ENCODE measurements at regions not wholly inside any gene's neighbourhood (a gene's known extent, or its start where the extent isn't known, plus 50 kb on each side); places are given as distances from the start of the nearest gene placed in this dataset.

DNA sequence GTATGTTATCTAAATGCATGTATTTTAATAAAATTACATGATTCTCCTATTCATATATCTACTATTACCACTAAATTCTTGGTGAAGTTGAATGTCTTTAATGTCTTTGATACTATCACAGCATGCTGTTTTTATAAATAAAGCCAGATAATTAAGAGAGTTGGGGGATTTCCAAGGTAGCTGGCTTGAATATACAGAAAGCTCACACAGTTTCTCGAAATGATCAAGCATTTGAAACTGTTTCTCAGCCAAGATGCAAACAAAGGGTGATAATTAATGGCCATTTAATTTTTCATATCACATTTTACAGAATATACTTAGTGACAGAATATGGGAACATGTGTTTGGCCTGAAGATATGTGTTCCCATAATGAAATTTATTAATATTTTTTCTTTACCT lies 145.6 kb upstream of the CDH12 start:
- intact Hi-C loops (cut with DNase I), result no loop called here
- DNase-seq (no peak), ATAC-seq (no peak)
- Histone ChIP-seq H3K9me3 (no peaks in the 10 kb centered on the region), H3K4me1 (no peaks in the 10 kb centered on the region), H3K27ac (no peak overlapping the region), H3K36me3 (no peaks in the 10 kb centered on the region), H3K27me3 (no peaks in the 10 kb centered on the region), H3K4me3 (no peak overlapping the region)
- TF ChIP-seq, protein P1, sequence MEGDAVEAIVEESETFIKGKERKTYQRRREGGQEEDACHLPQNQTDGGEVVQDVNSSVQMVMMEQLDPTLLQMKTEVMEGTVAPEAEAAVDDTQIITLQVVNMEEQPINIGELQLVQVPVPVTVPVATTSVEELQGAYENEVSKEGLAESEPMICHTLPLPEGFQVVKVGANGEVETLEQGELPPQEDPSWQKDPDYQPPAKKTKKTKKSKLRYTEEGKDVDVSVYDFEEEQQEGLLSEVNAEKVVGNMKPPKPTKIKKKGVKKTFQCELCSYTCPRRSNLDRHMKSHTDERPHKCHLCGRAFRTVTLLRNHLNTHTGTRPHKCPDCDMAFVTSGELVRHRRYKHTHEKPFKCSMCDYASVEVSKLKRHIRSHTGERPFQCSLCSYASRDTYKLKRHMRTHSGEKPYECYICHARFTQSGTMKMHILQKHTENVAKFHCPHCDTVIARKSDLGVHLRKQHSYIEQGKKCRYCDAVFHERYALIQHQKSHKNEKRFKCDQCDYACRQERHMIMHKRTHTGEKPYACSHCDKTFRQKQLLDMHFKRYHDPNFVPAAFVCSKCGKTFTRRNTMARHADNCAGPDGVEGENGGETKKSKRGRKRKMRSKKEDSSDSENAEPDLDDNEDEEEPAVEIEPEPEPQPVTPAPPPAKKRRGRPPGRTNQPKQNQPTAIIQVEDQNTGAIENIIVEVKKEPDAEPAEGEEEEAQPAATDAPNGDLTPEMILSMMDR (IDR thresholded peaks at IDR 0.05), result no peak

DNA sequence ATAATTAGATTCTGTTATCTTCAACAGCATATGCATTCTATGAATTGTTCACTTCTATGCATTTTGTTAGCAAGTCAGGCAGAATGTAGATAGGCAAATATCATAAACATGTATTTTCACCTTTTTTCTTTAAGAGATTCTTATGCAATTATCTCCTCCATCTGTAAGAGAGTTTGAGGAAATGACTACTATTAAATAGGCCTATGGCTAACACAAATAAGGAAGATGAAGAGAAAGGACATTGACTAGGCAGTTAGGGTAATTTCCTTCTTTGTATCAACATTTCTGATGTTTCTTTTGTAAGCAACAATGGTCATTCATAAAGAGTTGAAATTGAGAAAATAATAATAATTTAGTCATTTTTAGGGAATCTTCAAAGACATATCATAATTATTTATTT lies 145.2 kb upstream of the CDH12 start:
- H3K4me3 ChIP-seq, result no peak overlapping the region
- TF ChIP-seq, protein P1 (IDR thresholded peaks at IDR 0.05), result no peak
- H3K4me1 ChIP-seq, result no peaks in the 10 kb centered on the region
- no peaks in the 10 kb centered on the region for H3K27me3 ChIP-seq
- H3K9me3 ChIP-seq, result no peaks in the 10 kb centered on the region
- DNase-seq, result no peak
- H3K27ac ChIP-seq, result no peak overlapping the region
- no peaks in the 10 kb centered on the region for H3K36me3 ChIP-seq
- no peak for ATAC-seq
- intact Hi-C loops (cut with DNase I), result no loop called here

DNA sequence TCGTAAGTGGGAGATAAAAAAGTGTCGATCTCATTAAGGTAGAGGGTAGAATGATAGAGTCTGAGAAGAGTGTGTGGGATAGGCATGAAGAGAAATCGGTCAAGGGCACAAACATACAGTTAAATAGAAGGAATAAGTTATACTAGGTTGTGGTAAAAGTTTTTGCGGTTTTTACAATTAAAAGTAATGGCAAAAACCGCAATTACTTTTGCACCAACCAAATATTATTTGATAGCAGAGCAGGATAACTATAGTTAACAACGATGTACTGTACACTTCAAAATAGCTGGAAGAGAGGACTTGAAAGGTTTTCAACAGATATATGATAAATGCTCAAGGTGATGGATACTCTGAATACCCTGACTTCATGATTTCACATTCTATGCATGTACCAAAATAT lies 135.8 kb upstream of the CDH12 start:
- Histone ChIP-seq H3K9me3 (no peaks in the 10 kb centered on the region), H3K36me3 (no peaks in the 10 kb centered on the region), H3K27ac (no peak overlapping the region), H3K4me1 (no peaks in the 10 kb centered on the region), H3K4me3 (no peak overlapping the region), H3K27me3 (no peaks in the 10 kb centered on the region)
- ATAC-seq, result no peak
- no peak for DNase-seq
- TF ChIP-seq, protein P1 (IDR thresholded peaks at IDR 0.05), result no peak
- intact Hi-C loops (cut with DNase I), result no loop called here

DNA sequence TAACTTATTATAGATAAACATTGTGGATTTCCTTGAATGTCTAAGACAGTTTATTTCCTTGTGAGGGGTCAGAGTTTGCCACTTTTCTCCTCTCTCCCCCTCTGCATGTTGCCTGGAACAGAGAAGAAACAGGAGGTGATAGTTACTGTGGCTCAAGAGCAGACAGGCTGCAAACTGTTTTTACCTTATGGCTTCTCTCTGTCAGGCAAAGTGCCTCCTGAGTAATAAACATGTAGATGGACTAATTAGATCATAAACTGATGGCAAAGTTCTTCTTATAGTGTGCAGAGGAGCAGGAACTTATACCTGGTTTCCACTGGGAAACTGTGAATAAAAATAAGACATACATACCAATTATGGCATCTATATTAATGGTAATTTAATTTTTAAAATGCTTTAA lies 133.1 kb upstream of the CDH12 start:
- TF ChIP-seq, protein P1 (IDR thresholded peaks at IDR 0.05), result no peak
- Histone ChIP-seq H3K4me3 (no peak overlapping the region), H3K27me3 (no peaks in the 10 kb centered on the region), H3K4me1 (no peaks in the 10 kb centered on the region), H3K36me3 (no peaks in the 10 kb centered on the region), H3K27ac (no peak overlapping the region), H3K9me3 (no peaks in the 10 kb centered on the region)
- intact Hi-C loops (cut with DNase I), result no loop called here
- DNase-seq (no peak), ATAC-seq (no peak)

DNA sequence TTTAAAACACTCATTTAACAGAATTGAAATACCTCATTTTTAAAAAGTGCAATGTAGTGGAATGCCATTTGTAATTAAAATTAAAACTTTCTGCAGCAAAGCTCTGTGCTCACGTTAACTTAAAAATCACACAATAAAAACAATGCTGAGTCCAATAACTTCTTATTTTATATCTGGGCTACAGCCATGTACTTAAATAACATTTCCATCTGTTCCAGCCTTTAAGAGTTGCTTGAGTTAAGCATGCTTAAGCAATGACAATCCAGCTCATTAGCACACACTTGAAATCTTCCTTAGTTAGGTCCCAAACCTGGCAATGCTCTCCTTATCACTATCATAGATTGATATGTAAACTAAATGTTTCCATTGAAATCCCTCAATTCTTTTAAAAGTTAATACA lies 132.3 kb upstream of the CDH12 start:
- no peak overlapping the region for H3K4me3 ChIP-seq
- no peak overlapping the region for H3K27ac ChIP-seq
- TF ChIP-seq, protein P1 (IDR thresholded peaks at IDR 0.05), result no peak
- ATAC-seq (no peak), DNase-seq (peak in 1 of 4 donors; percentile 0)
- no peaks in the 10 kb centered on the region for H3K9me3 ChIP-seq
- no peaks in the 10 kb centered on the region for H3K4me1 ChIP-seq
- intact Hi-C loops (cut with DNase I), result no loop called here
- no peaks in the 10 kb centered on the region for H3K36me3 ChIP-seq
- H3K27me3 ChIP-seq, result no peaks in the 10 kb centered on the region

All from left lung (tissue), 4 donors.